Stimulated activated CD4-positive, alpha-beta T cell treated with anti-CD3 and anti-CD28 coated beads, Interleukin-12 subunit alpha, Interleukin-12 subunit beta, amount 100 ng/mL, for 24 hours (primary cell): ENCODE measurements at regions not wholly inside any gene's neighbourhood (a gene's known extent, or its start where the extent isn't known, plus 50 kb on each side); places are given as distances from the start of the nearest gene placed in this dataset.

ENCODE experiments used
- DNase-seq, 2 experiments: peaks; one replicate each; pipeline ENCODE4 v3.0.0-alpha.2; 2020; ENCODE audit warnings: low read depth in 2 of 2

- no peak for DNase-seq
These were observed 307.6 kb downstream of the QKI start for GRCh38 chr6:163721922-163722692.

GRCh38 chr6:163721435-163721834 lies 306.9 kb downstream of the QKI start:
- DNase-seq = no peak

GRCh38 chr6:163720460-163721235 lies 306.1 kb downstream of the QKI start:
- DNase-seq = no peak

- no peak for DNase-seq
These were observed 305.5 kb downstream of the QKI start for GRCh38 chr6:163720005-163720404.

- DNase-seq = no peak
These were observed 304.7 kb downstream of the QKI start for GRCh38 chr6:163719028-163719742.

GRCh38 chr6:163718537-163718936 lies 304.0 kb downstream of the QKI start:
- DNase-seq = no peak

- DNase-seq = no peak
These were observed 302.7 kb downstream of the QKI start for GRCh38 chr6:163717106-163717764.

- no peak for DNase-seq
These were observed 302.2 kb downstream of the QKI start for GRCh38 chr6:163716690-163717089.

- DNase-seq = no peak
These were observed 301.3 kb downstream of the QKI start for GRCh38 chr6:163715846-163716245.

GRCh38 chr6:163714179-163714578 lies 299.7 kb downstream of the QKI start:
- no peak for DNase-seq

GRCh38 chr6:163712981-163713380 lies 298.5 kb downstream of the QKI start:
- DNase-seq = no peak

- no peak for DNase-seq
These were observed 298.0 kb downstream of the QKI start for GRCh38 chr6:163712566-163712961.

- DNase-seq = no peak
These were observed 297.4 kb downstream of the QKI start for GRCh38 chr6:163711615-163712565.

- DNase-seq = no peak
These were observed 296.3 kb downstream of the QKI start for GRCh38 chr6:163710532-163711470.

GRCh38 chr6:163709693-163710092 lies 295.2 kb downstream of the QKI start:
- no peak for DNase-seq

GRCh38 chr6:163709255-163709654 lies 294.7 kb downstream of the QKI start:
- no peak for DNase-seq

- no peak for DNase-seq
These were observed 293.9 kb downstream of the QKI start for GRCh38 chr6:163708466-163708865.

- no peak for DNase-seq
These were observed 293.2 kb downstream of the QKI start for GRCh38 chr6:163707387-163708355.
